Mesothelial cell of epicardium (in vitro differentiated cells): ENCODE measurements at regions not wholly inside any gene's neighbourhood (a gene's known extent, or its start where the extent isn't known, plus 50 kb on each side); places are given as distances from the start of the nearest gene placed in this dataset.
"Not testable (repeated sequence)": the region's sequence is repeated elsewhere in the genome, so short reads cannot be mapped to it uniquely, and the experiment has no call there.

ENCODE experiments used
- DNase-seq, 2 experiments: peaks; one replicate each; pipeline ENCODE4 v3.0.0; 2021; ENCODE audit warnings: low spot score in 2 of 2; ENCODE audit not compliant: unreplicated experiment in 2 of 2
- H3K27ac Mint-ChIP-seq: 2 replicates; pipeline ENCODE4 v1.8.0; 2021; ENCODE audit warnings: mixed read lengths
- H3K27me3 Mint-ChIP-seq: 2 replicates; pipeline ENCODE4 v1.8.0; 2021; ENCODE audit warnings: low read depth, mixed read lengths
- H3K36me3 Mint-ChIP-seq: 2 replicates; pipeline ENCODE4 v1.8.0; 2021; ENCODE audit warnings: mixed read lengths
- H3K4me1 Mint-ChIP-seq: 2 replicates; pipeline ENCODE4 v1.8.0; 2021; ENCODE audit warnings: mixed read lengths
- H3K4me3 Mint-ChIP-seq: 2 replicates; pipeline ENCODE4 v1.8.0; 2021; ENCODE audit warnings: mild to moderate bottlenecking, moderate library complexity, mixed read lengths
- H3K9me3 Mint-ChIP-seq: 2 replicates; pipeline ENCODE4 v1.8.0; 2021; ENCODE audit warnings: mixed read lengths
- CTCF ChIP-seq: fragments of 200-600 bp; sonication (generic); IDR thresholded peaks from one replicate; pipeline ENCODE4 v1.5.0; 2021; ENCODE audit warnings: antibody characterized with exemption; ENCODE audit not compliant: unreplicated experiment

GRCh38 chr3:59240666-59241255, 190.9 kb upstream of the CFAP20DC start:
- H3K36me3 Mint-ChIP-seq, result peaks cover 2% of the 10 kb centered on the region
- no peak for TF ChIP-seq CTCF
- peaks cover 84% of the 10 kb centered on the region for H3K27me3 Mint-ChIP-seq
- H3K4me1 Mint-ChIP-seq, result peaks cover 14% of the 10 kb centered on the region
- peaks cover 3% of the 10 kb centered on the region for H3K9me3 Mint-ChIP-seq
- no peak overlapping the region for H3K4me3 Mint-ChIP-seq
- no peak for DNase-seq
- H3K27ac Mint-ChIP-seq, result no peak overlapping the region

DNA sequence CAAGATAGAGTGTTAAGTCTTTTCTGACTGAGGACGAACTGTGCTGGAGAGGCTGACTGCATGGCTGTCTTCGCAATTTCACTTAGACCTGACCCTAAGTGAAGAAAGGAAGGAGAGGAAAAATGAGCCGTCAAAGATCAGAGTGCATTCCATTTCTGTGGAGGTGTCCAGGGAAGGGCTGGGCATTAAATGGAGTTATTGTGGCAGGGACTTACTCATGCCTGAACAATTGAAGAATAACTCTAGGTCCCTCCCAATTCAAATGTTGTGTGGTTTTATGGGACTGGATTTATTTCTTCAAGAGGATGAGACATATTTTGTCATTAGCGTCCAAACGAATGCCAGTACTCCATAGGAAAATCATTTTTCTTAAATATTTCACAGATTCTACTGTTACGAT, 187.3 kb upstream of the CFAP20DC start:
- no peak overlapping the region for H3K27ac Mint-ChIP-seq
- no peak for DNase-seq
- H3K4me3 Mint-ChIP-seq, result no peak overlapping the region
- H3K36me3 Mint-ChIP-seq, result peaks cover 2% of the 10 kb centered on the region
- H3K9me3 Mint-ChIP-seq, result peaks cover 10% of the 10 kb centered on the region
- peaks cover 4% of the 10 kb centered on the region for H3K4me1 Mint-ChIP-seq
- H3K27me3 Mint-ChIP-seq, result peaks cover 86% of the 10 kb centered on the region
- no peak for TF ChIP-seq CTCF

GRCh38 chr3:59235634-59236012, 185.8 kb upstream of the CFAP20DC start:
- H3K4me1 Mint-ChIP-seq, result peaks cover 4% of the 10 kb centered on the region
- H3K36me3 Mint-ChIP-seq, result peaks cover 2% of the 10 kb centered on the region
- DNase-seq, result no peak
- peaks cover 73% of the 10 kb centered on the region for H3K27me3 Mint-ChIP-seq
- no peak overlapping the region for H3K4me3 Mint-ChIP-seq
- no peak for TF ChIP-seq CTCF
- peaks cover 25% of the 10 kb centered on the region for H3K9me3 Mint-ChIP-seq
- H3K27ac Mint-ChIP-seq, result no peak overlapping the region

DNA sequence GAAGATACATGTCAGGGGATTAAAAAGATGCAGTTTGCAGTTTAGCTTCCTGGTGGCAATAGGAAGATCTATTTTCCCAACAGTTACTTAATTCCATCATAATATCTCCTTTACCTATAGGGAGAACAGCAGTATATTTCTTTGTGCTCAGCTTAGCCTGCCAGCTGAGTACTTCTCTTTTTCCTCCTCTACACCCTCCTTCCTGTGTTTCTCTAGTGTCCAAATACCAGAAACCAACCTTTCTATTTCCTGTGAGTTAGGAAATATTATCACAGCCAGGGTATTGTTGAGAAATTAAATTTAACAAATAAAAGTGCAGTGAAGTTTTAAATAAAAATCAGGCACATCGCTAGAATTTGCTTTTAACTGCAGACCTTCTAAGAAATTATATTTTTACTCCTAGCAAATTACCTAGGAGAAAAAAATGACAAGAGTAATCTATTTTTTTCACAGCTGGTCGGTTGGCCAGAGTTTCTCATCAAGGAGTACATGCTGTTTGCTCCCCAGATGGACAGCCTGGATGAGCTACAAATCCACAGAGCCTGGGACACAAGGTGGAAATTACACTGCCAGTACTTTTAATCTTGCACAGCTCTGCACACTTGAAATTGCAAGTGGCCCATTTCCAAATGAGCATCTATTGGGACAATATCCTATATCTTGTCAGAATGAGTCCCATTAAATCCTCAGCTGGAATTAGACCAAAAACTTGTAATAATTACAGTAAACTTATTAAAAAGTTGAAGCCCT, 185.2 kb upstream of the CFAP20DC start:
- Mint-ChIP-seq H3K9me3 (peaks cover 26% of the 10 kb centered on the region), H3K27me3 (peaks cover 67% of the 10 kb centered on the region), H3K27ac (no peak overlapping the region), H3K4me1 (peaks cover 4% of the 10 kb centered on the region), H3K4me3 (no peak overlapping the region), H3K36me3 (peaks cover 2% of the 10 kb centered on the region)
- no peak for DNase-seq
- no peak for TF ChIP-seq CTCF

DNA sequence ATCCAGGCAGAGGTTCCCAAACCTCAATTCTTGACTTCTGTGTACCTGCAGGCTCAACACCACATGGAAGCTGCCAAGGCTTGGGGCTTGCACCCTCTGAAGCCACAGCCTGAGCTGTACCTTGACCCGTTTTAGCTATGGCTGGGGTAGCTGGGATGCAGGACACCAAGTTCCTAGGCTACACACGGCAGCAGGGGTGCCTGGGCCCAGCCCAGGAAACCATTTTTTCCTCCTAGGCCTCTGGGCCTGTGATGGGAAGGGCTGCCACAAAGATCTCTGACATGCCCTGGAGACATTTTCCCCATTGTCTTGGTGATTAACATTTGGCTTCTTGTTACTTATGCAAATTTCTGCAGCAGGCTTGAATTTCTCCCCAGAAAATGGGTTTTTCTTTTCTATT, 180.6 kb upstream of the CFAP20DC start:
- H3K9me3 Mint-ChIP-seq, result peaks cover 39% of the 10 kb centered on the region
- peaks cover 24% of the 10 kb centered on the region for H3K27me3 Mint-ChIP-seq
- H3K4me3 Mint-ChIP-seq, H3K4me1 Mint-ChIP-seq, DNase-seq, H3K27ac Mint-ChIP-seq, H3K36me3 Mint-ChIP-seq: not testable (repeated sequence)

DNA sequence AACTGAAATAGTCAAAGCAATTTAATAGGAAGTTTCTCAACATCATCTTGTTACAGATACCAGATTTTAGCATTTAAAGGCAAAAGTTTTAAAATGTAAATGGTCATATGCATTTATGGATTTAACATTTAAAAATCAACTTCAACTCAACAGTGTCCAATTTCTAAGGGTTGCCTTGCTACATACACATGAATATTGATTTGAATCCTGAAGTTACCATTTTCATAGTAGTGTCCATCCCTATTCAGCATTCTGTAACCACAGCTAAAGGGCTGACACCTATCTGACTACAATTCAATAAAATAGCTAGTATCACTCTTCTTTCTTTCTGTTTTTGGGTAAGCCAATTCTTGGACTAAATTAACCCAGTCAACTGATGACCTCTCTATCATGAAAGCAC, 164.0 kb upstream of the CFAP20DC start:
- Mint-ChIP-seq H3K4me3 (no peak overlapping the region), H3K4me1 (no peaks in the 10 kb centered on the region), H3K27ac (no peak overlapping the region), H3K27me3 (peaks cover 44% of the 10 kb centered on the region), H3K36me3 (no peaks in the 10 kb centered on the region), H3K9me3 (no peaks in the 10 kb centered on the region)
- TF ChIP-seq CTCF, result no peak
- DNase-seq, result no peak
